ENCODE measurements at regions not wholly inside any gene's neighbourhood (a gene's known extent, or its start where the extent isn't known, plus 50 kb on each side); places are given as distances from the start of the nearest gene placed in this dataset.

DNA sequence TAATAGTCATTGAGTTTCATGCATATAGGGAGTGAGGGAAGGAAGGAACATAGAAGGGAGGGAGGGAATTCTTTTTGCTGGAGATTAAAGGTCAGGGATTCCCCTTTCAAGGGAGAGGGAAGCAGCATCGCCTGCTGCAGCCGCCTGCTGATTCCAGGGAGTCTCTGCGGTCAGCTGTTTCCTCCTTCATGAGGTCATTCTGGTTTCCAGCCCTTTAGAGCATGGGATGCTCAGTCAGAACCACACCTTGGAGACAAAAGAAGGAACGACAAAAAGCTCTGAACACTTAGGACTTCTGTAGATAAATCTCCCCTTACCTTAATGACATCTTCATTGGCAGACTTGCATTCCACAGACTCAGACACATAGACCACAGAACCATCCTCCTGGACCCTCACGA is 923.0 kb upstream of the TMEM132C start:
- no peaks in the 10 kb centered on the region for H3K9me3 ChIP-seq
- no peaks in the 10 kb centered on the region for H3K27me3 ChIP-seq (ENCODE audit: low read depth)
- H3K4me3 ChIP-seq: no peak overlapping the region
- no peak for DNase-seq (ENCODE audit: low spot score in 2 of 2)
- H3K4me1 ChIP-seq: no peaks in the 10 kb centered on the region
- in situ Hi-C loops (cut with MboI; ENCODE audit: low sequenced_read_pairs): no loop called here
- no peaks in the 10 kb centered on the region for H3K36me3 ChIP-seq (replicated peaks)

DNA sequence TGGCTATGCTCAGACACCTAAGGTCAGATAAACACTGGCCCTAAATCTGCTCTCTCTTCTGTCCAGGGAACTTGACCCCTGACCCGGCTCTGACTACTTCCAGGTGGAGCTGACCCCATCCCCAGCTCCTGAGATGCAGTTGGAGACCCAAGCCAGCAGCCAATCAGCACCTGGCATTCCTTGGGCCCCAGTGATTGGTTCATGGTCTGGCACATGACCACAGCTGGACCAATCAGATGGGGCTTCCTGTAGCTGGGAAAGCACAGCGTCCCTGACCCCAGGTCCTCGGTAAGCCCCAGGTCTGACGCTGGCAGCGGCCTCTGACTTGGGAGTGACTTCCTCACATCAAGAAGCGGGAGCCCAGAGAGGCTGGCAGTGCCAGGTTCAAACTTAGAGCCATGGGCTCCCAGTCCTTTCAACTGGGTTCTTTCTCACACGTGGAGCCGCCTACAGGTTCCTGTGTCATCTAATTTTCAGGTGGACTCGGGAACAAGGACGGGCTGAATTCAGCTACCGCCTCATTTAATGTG is 915.4 kb upstream of the TMEM132C start:
- H3K36me3 ChIP-seq (replicated peaks): no peaks in the 10 kb centered on the region
- in situ Hi-C loops (cut with MboI; ENCODE audit: low sequenced_read_pairs): no loop called here
- no peaks in the 10 kb centered on the region for H3K27me3 ChIP-seq (ENCODE audit: low read depth)
- no peaks in the 10 kb centered on the region for H3K9me3 ChIP-seq
- DNase-seq (ENCODE audit: low spot score in 2 of 2): no peak
- no peaks in the 10 kb centered on the region for H3K4me1 ChIP-seq
- no peak overlapping the region for H3K4me3 ChIP-seq

DNA sequence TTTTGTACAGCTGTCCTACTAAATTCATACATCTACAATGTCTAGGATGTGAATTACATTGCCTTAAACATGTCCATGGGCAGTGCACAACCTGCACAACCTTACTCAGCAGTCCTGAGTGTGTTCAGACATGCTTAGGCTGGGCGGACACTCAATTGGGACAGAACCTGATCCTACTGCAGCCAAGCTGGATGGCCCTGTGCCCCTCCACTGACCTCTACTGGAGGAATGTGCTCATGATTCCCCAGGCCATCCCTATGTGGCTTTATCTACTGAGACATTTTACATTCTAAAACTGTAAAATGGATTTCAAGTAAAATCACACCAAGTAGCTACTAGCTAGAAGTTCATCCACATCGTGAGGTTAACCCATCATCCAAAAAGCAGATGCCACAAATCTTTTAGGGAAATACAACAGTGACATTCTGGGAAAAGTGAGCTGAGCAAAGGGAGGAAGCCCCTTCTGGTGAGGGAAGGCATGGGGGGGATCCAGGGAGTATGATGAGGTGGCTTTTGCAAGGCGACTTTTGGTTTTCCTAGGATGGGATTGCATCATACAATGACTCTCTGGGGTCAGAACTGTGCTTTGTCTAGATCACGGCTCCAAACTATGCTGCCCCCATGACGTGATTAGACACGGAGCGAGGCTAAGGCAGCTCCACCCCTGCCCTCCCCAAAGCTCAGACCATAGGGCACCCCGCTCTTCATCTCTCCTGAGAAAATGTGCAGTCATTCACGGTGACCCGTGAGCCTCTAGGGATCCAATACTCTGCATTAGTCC is 911.7 kb upstream of the TMEM132C start:
- Histone ChIP-seq H3K36me3 (replicated peaks) (no peaks in the 10 kb centered on the region), H3K4me1 (no peaks in the 10 kb centered on the region), H3K9me3 (no peaks in the 10 kb centered on the region), H3K4me3 (no peak overlapping the region), H3K27me3 (ENCODE audit: low read depth) (no peaks in the 10 kb centered on the region)
- no peak for DNase-seq (ENCODE audit: low spot score in 2 of 2)
- in situ Hi-C loops (cut with MboI; ENCODE audit: low sequenced_read_pairs): no loop called here

DNA sequence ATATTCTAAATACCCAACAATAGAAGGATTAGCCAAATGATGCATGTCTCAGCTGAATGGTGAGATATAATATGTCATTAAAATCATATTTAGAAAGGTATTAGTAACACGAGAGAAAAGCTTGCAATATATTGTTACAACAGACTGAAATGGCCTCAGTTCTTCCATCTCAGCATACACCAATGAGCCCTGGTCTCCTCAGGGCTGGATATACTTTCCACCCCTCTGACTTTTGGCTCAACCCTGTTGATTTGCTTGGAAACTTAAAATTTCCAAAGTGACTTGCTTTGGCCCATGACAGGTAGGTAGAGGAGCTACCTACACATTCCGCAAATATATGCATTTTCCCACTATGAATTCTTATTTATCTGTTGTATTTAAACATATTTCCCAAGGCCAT is 908.1 kb upstream of the TMEM132C start:
- in situ Hi-C loops (cut with MboI; ENCODE audit: low sequenced_read_pairs): no loop called here
- Histone ChIP-seq H3K27me3 (ENCODE audit: low read depth) (no peaks in the 10 kb centered on the region), H3K36me3 (replicated peaks) (no peaks in the 10 kb centered on the region), H3K9me3 (no peaks in the 10 kb centered on the region), H3K4me1 (no peaks in the 10 kb centered on the region), H3K4me3 (no peak overlapping the region)
- no peak for DNase-seq (ENCODE audit: low spot score in 2 of 2)

DNA sequence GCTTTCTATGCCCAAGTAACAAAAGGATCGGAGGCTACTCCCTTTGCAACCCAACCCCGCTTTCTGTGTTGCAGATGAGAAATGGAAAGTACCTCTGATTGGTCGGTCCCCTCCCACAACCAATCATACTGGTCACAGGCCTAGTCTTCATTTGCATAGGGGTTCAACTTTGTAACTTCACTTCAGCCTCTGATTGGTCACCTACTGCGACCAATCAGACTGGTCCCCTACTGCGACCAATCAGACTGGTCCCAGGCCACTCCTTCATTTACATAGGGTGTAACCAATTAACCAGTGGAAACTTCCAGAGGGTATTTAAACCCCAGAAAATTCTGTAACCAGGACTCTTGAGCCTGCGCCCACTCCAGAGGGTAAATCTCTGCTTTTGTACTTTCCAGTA is 906.4 kb upstream of the TMEM132C start:
- H3K9me3 ChIP-seq: no peaks in the 10 kb centered on the region
- H3K4me1 ChIP-seq: no peaks in the 10 kb centered on the region
- no peak for DNase-seq (ENCODE audit: low spot score in 2 of 2)
- in situ Hi-C loops (cut with MboI; ENCODE audit: low sequenced_read_pairs): no loop called here
- H3K36me3 ChIP-seq (replicated peaks): no peaks in the 10 kb centered on the region
- no peaks in the 10 kb centered on the region for H3K27me3 ChIP-seq (ENCODE audit: low read depth)
- no peak overlapping the region for H3K4me3 ChIP-seq

DNA sequence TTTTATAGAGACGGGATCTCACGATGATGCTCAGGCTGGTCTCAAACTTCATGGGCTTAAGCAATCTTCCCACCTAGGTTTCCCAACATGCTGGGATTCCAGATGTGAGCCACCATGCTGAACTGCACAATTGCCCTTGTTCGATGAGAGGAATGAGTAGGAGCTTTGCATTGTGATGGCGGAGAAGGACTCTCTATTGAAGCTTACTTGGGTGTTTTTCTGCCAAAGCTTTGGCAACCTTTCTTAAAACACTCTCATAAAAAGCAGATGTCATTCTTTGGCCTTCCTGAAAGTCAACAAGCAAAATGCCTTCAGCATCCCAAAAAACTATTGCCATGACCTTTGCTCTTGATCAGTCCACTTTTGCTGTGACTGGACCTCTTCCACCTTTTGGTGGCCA is 904.8 kb upstream of the TMEM132C start:
- Histone ChIP-seq H3K4me1 (no peaks in the 10 kb centered on the region), H3K36me3 (replicated peaks) (no peaks in the 10 kb centered on the region), H3K27me3 (ENCODE audit: low read depth) (no peaks in the 10 kb centered on the region), H3K9me3 (no peaks in the 10 kb centered on the region), H3K4me3 (no peak overlapping the region)
- in situ Hi-C loops (cut with MboI; ENCODE audit: low sequenced_read_pairs): no loop called here
- no peak for DNase-seq (ENCODE audit: low spot score in 2 of 2)

DNA sequence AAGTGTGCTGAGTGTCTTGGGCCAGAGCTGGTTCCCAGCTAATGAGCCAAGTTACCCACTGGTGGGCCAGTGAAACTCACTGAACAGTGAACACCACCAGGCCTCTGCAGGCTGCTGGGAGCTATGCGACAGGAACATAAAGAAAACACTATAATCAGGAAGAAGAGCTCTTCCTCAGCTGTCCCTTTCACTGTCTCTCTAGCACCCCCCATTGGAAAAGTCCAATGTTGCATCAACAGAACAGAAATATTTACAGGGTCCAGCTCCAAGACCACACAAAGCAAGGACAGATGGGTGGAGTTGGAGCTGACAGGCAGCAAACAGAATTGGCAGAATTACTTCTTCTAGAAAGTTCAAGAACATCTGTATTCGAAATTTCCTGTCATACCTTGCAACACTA is 903.6 kb upstream of the TMEM132C start:
- DNase-seq (ENCODE audit: low spot score in 2 of 2): no peak
- no peaks in the 10 kb centered on the region for H3K4me1 ChIP-seq
- H3K27me3 ChIP-seq (ENCODE audit: low read depth): no peaks in the 10 kb centered on the region
- H3K9me3 ChIP-seq: no peaks in the 10 kb centered on the region
- H3K4me3 ChIP-seq: no peak overlapping the region
- in situ Hi-C loops (cut with MboI; ENCODE audit: low sequenced_read_pairs): no loop called here
- no peaks in the 10 kb centered on the region for H3K36me3 ChIP-seq (replicated peaks)

DNA sequence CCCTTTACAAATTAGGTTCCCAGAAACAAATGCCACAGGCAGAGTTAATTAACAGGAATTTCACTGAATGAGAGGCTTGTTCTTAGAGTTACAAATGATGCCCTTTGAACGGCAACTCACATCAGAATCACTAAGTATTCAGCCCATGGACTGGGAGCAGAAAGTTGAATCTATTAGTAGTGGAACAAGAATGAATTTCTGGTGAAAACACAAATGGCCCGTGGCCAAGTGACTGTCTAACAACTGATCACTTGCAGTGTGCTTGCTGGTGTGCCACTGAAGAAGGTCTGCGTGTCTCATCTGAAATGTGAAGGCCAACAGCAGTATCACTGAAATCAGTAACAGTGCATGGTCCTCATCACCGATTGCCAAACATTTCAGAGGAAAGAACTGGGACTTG is 893.4 kb upstream of the TMEM132C start:
- no peaks in the 10 kb centered on the region for H3K36me3 ChIP-seq (replicated peaks)
- in situ Hi-C loops (cut with MboI; ENCODE audit: low sequenced_read_pairs): no loop called here
- H3K4me3 ChIP-seq: no peak overlapping the region
- no peak for DNase-seq (ENCODE audit: low spot score in 2 of 2)
- H3K27me3 ChIP-seq (ENCODE audit: low read depth): no peaks in the 10 kb centered on the region
- no peaks in the 10 kb centered on the region for H3K4me1 ChIP-seq
- no peaks in the 10 kb centered on the region for H3K9me3 ChIP-seq

DNA sequence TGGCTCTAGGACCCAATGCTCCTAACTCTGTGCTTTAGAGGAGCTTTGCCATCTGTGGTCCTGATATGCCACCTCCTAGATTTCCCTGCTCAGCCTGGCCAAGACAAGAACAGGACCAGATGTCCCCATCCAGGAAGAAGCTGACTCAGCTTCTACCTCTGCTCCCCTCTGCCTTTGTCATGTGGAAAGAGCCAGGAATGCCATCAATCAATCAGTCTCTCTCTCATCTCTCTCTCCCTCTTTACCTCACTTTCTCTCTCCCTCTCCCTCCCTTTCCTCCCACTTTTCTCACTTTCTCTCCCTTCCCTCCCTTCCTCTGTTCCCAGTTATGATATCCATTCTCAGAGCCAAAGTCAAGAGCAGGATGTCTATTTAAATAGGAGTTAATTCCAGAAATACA is 892.5 kb upstream of the TMEM132C start:
- no peak for DNase-seq (ENCODE audit: low spot score in 2 of 2)
- Histone ChIP-seq H3K4me3 (no peak overlapping the region), H3K36me3 (replicated peaks) (no peaks in the 10 kb centered on the region), H3K9me3 (no peaks in the 10 kb centered on the region), H3K27me3 (ENCODE audit: low read depth) (no peaks in the 10 kb centered on the region), H3K4me1 (no peaks in the 10 kb centered on the region)
- in situ Hi-C loops (cut with MboI; ENCODE audit: low sequenced_read_pairs): no loop called here

DNA sequence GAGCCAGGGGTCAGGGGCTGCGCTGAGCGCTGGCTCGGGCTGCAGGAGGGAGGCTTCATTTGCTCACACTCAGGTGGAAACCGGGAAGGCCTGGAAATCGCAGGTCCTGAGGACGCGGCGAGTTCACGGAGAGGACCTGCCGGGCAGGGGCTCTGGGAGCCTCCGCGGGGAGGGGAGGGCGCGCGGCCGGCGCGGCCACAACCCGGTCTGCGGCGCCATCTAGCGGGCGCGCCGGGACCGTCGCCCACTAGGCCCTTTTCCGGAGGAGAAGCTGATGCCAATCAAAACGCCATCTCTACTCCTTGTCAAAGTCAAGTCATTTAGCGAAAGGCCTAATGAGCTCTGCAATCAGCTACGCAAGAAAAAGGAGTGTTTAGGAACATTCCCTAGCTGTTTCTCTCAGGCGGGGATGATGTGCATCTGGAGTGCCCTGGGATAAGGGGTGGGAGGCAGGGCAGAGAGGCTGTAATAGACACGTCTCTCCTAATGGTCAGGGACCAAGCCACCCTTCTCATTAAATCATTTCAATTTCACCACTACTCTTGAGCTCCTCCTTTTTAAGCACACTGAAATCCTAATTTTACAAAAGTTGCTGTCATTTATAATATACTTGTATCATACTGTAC is 885.8 kb upstream of the TMEM132C start:
- H3K4me3 ChIP-seq: no peak overlapping the region

DNA sequence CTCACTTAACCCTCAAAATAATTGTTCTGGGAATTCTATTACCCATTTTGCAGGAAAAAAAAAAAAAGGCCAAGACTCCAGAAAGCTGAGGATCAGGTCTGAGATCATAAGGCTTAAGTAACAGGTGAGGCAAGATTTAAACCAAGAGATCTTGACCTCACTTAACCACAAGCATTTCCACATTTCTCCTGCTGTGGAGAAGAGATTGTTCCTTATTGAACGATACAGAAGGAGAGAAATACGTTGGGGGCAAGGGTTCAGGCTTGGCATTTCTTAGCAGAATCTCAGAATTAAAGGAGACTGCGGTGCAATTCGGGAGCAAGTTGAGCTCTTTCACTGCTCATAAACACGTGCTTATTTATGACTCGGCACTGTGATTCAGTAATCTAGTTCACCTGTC is 885.3 kb upstream of the TMEM132C start:
- in situ Hi-C loops (cut with MboI; ENCODE audit: low sequenced_read_pairs): loop anchor here (25.0 kb wide), 1 partner anchor 1319 kb away; no protein-coding TSS in a partner anchor
- DNase-seq (ENCODE audit: low spot score in 2 of 2): no peak
- no peaks in the 10 kb centered on the region for H3K36me3 ChIP-seq (replicated peaks)

More for the DNA sequence above, 885.8 kb upstream of the TMEM132C start:
- H3K4me1 ChIP-seq: no peaks in the 10 kb centered on the region
- no peaks in the 10 kb centered on the region for H3K27me3 ChIP-seq (ENCODE audit: low read depth)
- in situ Hi-C loops (cut with MboI; ENCODE audit: low sequenced_read_pairs): loop anchor here (25.0 kb wide), 1 partner anchor 1319 kb away; no protein-coding TSS in a partner anchor
- DNase-seq (ENCODE audit: low spot score in 2 of 2): peak in 1 of 2 experiments; percentile 62
- no peaks in the 10 kb centered on the region for H3K9me3 ChIP-seq
- H3K36me3 ChIP-seq (replicated peaks): no peaks in the 10 kb centered on the region

DNA sequence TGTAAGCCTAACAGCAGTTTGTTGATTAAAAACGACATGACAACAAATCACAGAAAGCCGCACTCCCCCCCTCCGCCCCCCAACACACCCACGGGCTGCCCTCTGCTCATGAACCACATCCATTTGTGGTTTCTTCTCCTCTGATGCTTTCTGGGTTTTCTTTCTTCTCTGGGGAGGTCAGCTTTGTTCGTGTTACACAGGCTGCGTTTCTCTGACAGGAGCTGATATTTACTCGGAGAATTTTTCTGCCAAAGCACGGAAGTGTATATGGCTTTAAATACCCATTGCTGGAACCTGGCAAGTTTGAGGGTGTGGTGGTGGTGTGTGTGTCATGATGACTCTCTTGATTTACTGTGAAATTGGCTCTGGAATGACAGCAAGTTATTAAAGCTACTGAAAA is 883.7 kb upstream of the TMEM132C start:
- in situ Hi-C loops (cut with MboI; ENCODE audit: low sequenced_read_pairs): loop anchor here (25.0 kb wide), 1 partner anchor 1321 kb away; no protein-coding TSS in a partner anchor
- H3K4me3 ChIP-seq: no peak overlapping the region
- no peaks in the 10 kb centered on the region for H3K27me3 ChIP-seq (ENCODE audit: low read depth)
- H3K4me1 ChIP-seq: no peaks in the 10 kb centered on the region
- DNase-seq (ENCODE audit: low spot score in 2 of 2): no peak
- no peaks in the 10 kb centered on the region for H3K9me3 ChIP-seq
- no peaks in the 10 kb centered on the region for H3K36me3 ChIP-seq (replicated peaks)

More for the DNA sequence above, 885.3 kb upstream of the TMEM132C start:
- Histone ChIP-seq H3K9me3 (no peaks in the 10 kb centered on the region), H3K4me1 (no peaks in the 10 kb centered on the region), H3K4me3 (no peak overlapping the region), H3K27me3 (ENCODE audit: low read depth) (no peaks in the 10 kb centered on the region)

DNA sequence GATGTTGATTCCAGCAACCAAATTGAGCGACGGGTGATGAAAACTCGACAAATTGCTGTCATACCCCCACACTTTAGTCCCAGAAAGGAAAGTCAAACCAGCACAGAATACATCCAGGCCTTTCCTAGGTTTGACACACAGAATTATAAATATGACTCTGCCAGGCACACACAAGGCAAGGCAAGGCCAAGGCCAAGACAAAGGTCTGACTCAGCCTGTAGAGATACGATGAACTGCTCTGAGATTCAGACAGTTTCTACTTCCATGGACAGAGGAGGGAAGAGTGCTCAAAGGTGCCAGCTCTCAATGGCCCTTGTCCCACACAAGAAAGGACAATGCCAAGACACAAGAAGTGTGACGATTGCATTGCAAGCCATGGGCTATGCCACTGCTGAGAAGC is 880.2 kb upstream of the TMEM132C start:
- in situ Hi-C loops (cut with MboI; ENCODE audit: low sequenced_read_pairs): loop anchor here (25.0 kb wide), 1 partner anchor 1324 kb away; no protein-coding TSS in a partner anchor
- Histone ChIP-seq H3K4me1 (no peaks in the 10 kb centered on the region), H3K9me3 (no peaks in the 10 kb centered on the region), H3K4me3 (no peak overlapping the region), H3K36me3 (replicated peaks) (no peaks in the 10 kb centered on the region), H3K27me3 (ENCODE audit: low read depth) (no peaks in the 10 kb centered on the region)
- no peak for DNase-seq (ENCODE audit: low spot score in 2 of 2)

DNA sequence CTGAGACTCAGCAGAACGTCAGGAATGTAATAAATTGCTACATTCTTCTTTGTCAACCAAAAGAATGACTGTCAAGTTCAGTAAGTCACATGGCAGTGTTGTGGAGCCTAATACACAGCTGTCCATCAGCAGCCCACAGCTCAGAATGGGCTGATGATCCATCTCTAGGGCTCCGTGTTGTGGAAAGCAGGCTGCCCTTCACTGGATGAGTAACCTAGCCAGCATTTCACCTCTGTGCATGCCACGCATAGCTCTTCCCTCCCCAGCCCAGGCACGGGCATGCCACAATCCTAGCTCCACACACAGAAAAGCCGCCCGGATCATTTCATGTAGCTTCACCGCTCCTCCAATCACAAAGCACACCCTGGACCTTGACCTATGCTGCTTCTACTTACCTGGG is 878.0 kb upstream of the TMEM132C start:
- H3K27me3 ChIP-seq (ENCODE audit: low read depth): no peaks in the 10 kb centered on the region
- no peak for DNase-seq (ENCODE audit: low spot score in 2 of 2)
- H3K9me3 ChIP-seq: no peaks in the 10 kb centered on the region
- H3K36me3 ChIP-seq (replicated peaks): no peaks in the 10 kb centered on the region
- H3K4me3 ChIP-seq: no peak overlapping the region
- no peaks in the 10 kb centered on the region for H3K4me1 ChIP-seq
- in situ Hi-C loops (cut with MboI; ENCODE audit: low sequenced_read_pairs): loop anchor here (25.0 kb wide), 1 partner anchor 1327 kb away; no protein-coding TSS in a partner anchor

Measured in HAP-1 (cell line).